ENCODE measurements at regions not wholly inside any gene's neighbourhood (a gene's known extent, or its start where the extent isn't known, plus 50 kb on each side); places are given as distances from the start of the nearest gene placed in this dataset.

- Histone ChIP-seq H3K27ac (no peak overlapping the region), H3K36me3 (no peaks in the 10 kb centered on the region), H3K4me1 (no peaks in the 10 kb centered on the region), H3K27me3 (no peaks in the 10 kb centered on the region), H3K4me2 (no peak overlapping the region), H3K9me3 (0 out of 2 replicates have a peak, but pooled peaks cover 3% of the 10 kb centered on the region), H4K20me1 (no peaks in the 10 kb centered on the region), H3K9ac (no peak overlapping the region), H3K4me3 (no peak overlapping the region)
- no peak for TF ChIP-seq Cebpa-rat (IDR thresholded peaks at IDR 0.05)
These were observed 95.7 kb upstream of the C1QTNF9B start for GRCh38 chr13:23992781-23993679.

- Histone ChIP-seq H3K9ac (no peak overlapping the region), H3K4me3 (no peak overlapping the region), H3K27ac (no peak overlapping the region), H3K4me2 (no peak overlapping the region), H3K9me3 (0 out of 2 replicates have a peak, but pooled peaks cover 3% of the 10 kb centered on the region), H3K4me1 (no peaks in the 10 kb centered on the region), H3K36me3 (no peaks in the 10 kb centered on the region), H3K27me3 (no peaks in the 10 kb centered on the region), H4K20me1 (no peaks in the 10 kb centered on the region)
- no peak for TF ChIP-seq Cebpa-rat (IDR thresholded peaks at IDR 0.05)
These were observed 96.3 kb upstream of the C1QTNF9B start for GRCh38 chr13:23993680-23993985.

DNA sequence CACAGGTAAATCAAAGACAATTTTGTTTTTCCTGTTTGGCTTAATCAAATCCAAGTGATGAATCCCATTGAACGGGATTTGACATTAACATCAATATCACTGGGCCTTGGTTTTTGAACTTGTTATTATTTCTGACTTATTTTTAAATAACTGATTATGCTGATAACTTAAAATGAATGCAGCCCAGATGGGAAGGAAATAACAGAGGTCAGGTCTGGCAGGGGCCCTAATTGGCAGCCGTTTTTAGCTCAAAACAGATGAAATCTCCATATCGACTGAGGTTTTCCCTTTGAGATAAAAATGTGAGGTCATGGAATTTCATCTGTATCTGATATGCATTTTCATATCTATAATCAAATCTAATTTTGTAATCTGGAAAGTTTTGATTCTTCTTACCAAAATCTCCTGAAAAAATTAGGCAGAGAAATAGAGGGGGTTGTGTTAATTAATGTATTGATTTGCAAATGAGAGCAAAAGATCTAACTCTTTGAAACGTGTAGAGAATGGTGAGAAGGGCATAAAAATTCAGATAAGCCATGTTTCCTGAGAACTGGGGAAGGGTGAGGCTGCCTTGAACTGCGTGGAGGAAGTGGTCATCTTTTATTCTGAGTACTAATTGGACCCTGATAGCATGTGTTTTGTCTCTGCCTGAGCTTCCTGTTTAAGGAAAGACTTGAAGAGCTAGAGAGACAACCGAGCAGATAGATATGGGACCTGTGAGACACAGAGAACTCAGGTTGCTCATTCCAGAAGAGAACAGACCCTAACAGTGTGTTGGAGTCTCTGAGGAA lies 98.2 kb upstream of the C1QTNF9B start:
- no peaks in the 10 kb centered on the region for H3K27me3 ChIP-seq
- no peak overlapping the region for H3K4me3 ChIP-seq
- H3K4me2 ChIP-seq, result peak overlapping the region; percentile 22
- 0 out of 2 replicates have a peak, but pooled peaks cover 3% of the 10 kb centered on the region for H3K9me3 ChIP-seq
- no peak overlapping the region for H3K27ac ChIP-seq
- TF ChIP-seq Cebpa-rat (IDR thresholded peaks at IDR 0.05), result no peak
- no peaks in the 10 kb centered on the region for H3K36me3 ChIP-seq
- H3K4me1 ChIP-seq, result no peaks in the 10 kb centered on the region
- no peak overlapping the region for H3K9ac ChIP-seq
- H4K20me1 ChIP-seq, result no peaks in the 10 kb centered on the region

- H3K4me2 ChIP-seq, result no peak overlapping the region
- H3K36me3 ChIP-seq, result no peaks in the 10 kb centered on the region
- TF ChIP-seq Cebpa-rat (IDR thresholded peaks at IDR 0.05), result no peak
- H3K4me1 ChIP-seq, result no peaks in the 10 kb centered on the region
- 0 out of 2 replicates have a peak, but pooled peaks cover 3% of the 10 kb centered on the region for H3K9me3 ChIP-seq
- no peak overlapping the region for H3K27ac ChIP-seq
- H4K20me1 ChIP-seq, result no peaks in the 10 kb centered on the region
- no peak overlapping the region for H3K4me3 ChIP-seq
- H3K27me3 ChIP-seq, result no peaks in the 10 kb centered on the region
- no peak overlapping the region for H3K9ac ChIP-seq
These were observed 99.2 kb upstream of the C1QTNF9B start for GRCh38 chr13:23996456-23996855.

- H3K4me1 ChIP-seq, result no peaks in the 10 kb centered on the region
- no peak overlapping the region for H3K27ac ChIP-seq
- H3K36me3 ChIP-seq, result no peaks in the 10 kb centered on the region
- H3K9ac ChIP-seq, result no peak overlapping the region
- H3K4me2 ChIP-seq, result no peak overlapping the region
- 0 out of 2 replicates have a peak, but pooled peaks cover 3% of the 10 kb centered on the region for H3K9me3 ChIP-seq
- H3K4me3 ChIP-seq, result no peak overlapping the region
- H4K20me1 ChIP-seq, result no peaks in the 10 kb centered on the region
- no peaks in the 10 kb centered on the region for H3K27me3 ChIP-seq
- TF ChIP-seq Cebpa-rat (IDR thresholded peaks at IDR 0.05), result no peak
These were observed 102.1 kb upstream of the C1QTNF9B start for GRCh38 chr13:23999424-23999823.

DNA sequence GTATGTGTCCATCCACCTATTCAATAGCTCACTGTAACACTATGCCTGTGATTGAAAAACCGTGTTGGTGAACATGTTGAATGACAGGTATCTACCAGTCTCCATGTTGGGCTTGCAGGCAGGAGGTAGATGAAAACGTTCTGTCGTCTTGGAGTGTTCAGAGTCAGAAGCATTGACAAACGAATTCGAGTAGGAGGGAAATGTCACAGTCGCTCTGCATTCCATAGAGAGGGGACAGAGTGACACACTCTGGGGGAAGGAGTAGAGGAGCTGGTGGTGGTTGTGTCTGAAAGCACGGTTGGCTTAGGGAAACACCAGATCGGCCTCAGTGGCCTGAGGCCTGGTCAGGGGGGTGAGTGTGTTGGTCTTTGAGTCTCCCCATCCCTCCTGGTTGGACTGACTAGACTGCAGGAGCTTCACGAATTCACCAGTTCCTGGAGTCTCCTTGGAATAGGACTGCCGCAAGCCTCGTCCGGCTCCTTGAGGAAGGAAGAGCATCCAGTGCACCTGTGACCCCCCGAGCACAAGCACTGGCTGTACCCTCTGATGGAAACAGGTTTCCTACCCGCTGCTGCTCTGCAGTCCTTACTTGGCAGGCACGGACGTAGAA lies 105.0 kb upstream of the C1QTNF9B start:
- no peak for TF ChIP-seq Cebpa-rat (IDR thresholded peaks at IDR 0.05)
- no peak overlapping the region for H3K4me2 ChIP-seq
- no peaks in the 10 kb centered on the region for H3K36me3 ChIP-seq
- H3K27me3 ChIP-seq, result no peaks in the 10 kb centered on the region
- H4K20me1 ChIP-seq, result no peaks in the 10 kb centered on the region
- H3K4me1 ChIP-seq, result no peaks in the 10 kb centered on the region
- no peaks in the 10 kb centered on the region for H3K9me3 ChIP-seq
- H3K27ac ChIP-seq, result no peak overlapping the region
- H3K9ac ChIP-seq, result no peak overlapping the region
- no peak overlapping the region for H3K4me3 ChIP-seq

- H4K20me1 ChIP-seq, result no peaks in the 10 kb centered on the region
- no peak overlapping the region for H3K27ac ChIP-seq
- H3K4me3 ChIP-seq, result no peak overlapping the region
- H3K4me2 ChIP-seq, result no peak overlapping the region
- H3K27me3 ChIP-seq, result no peaks in the 10 kb centered on the region
- no peaks in the 10 kb centered on the region for H3K36me3 ChIP-seq
- H3K9ac ChIP-seq, result no peak overlapping the region
- TF ChIP-seq Cebpa-rat (IDR thresholded peaks at IDR 0.05), result no peak
- H3K9me3 ChIP-seq, result no peaks in the 10 kb centered on the region
- no peaks in the 10 kb centered on the region for H3K4me1 ChIP-seq
These were observed 107.0 kb upstream of the C1QTNF9B start for GRCh38 chr13:24004142-24004899.

DNA sequence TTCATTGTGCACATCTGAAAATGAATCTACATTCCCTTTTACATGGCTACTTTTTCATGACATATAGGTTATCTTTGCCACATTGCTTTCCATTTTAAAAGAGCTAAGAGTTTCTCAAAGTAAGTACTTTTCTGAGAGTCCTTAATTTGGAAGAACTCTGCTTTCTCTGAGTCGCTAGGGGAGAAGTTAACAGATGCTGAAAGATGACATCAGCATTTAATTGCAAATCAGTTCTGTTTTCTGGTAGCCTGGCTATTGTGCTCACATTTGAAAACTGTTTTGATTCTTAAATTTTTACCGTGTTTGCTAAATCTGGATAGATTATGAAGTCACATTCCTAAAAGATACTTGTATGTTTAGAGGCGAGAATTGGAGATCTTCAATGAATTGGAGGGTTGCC lies 107.7 kb upstream of the C1QTNF9B start:
- Histone ChIP-seq H4K20me1 (no peaks in the 10 kb centered on the region), H3K4me1 (no peaks in the 10 kb centered on the region), H3K4me3 (no peak overlapping the region), H3K27ac (no peak overlapping the region), H3K27me3 (no peaks in the 10 kb centered on the region), H3K4me2 (no peak overlapping the region), H3K9me3 (no peaks in the 10 kb centered on the region), H3K9ac (no peak overlapping the region), H3K36me3 (no peaks in the 10 kb centered on the region)
- TF ChIP-seq Cebpa-rat (IDR thresholded peaks at IDR 0.05), result no peak

DNA sequence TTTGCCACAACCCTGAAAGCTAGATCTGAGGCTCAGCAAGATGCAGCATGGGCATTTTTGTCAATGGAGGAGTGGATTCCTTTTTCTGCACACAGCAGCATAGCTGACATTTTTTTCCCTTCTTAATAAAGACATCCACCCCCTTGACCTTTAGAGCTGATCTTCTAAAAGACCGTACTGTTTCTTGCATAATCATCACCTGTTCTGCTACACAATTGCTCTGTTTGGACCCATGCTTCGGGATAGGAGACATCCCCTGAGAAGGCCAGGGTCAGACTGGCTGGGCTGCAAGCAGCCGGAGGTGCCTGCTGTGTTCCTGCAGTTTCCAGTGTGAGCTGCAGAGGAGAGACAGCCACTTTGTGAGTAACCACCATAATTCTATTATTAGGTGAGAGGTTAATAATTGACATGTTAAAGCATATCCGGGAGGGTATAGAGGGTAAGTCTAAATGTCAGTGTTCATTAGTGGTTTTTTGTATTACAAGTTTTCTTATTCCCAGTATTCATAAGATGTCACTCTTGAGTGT lies 108.5 kb upstream of the C1QTNF9B start:
- Histone ChIP-seq H3K4me2 (no peak overlapping the region), H3K4me3 (no peak overlapping the region), H3K27me3 (no peaks in the 10 kb centered on the region), H3K27ac (no peak overlapping the region), H3K36me3 (no peaks in the 10 kb centered on the region), H3K9ac (no peak overlapping the region), H4K20me1 (no peaks in the 10 kb centered on the region), H3K9me3 (no peaks in the 10 kb centered on the region), H3K4me1 (no peaks in the 10 kb centered on the region)
- TF ChIP-seq Cebpa-rat (IDR thresholded peaks at IDR 0.05), result no peak

Data from BLaER1 (cell line).